WERI-Rb-1 (cell line): ENCODE measurements at regions not wholly inside any gene's neighbourhood (a gene's known extent, or its start where the extent isn't known, plus 50 kb on each side); places are given as distances from the start of the nearest gene placed in this dataset.
"Not testable (repeated sequence)": the region's sequence is repeated elsewhere in the genome, so short reads cannot be mapped to it uniquely, and the experiment has no call there.

Source experiments
- DNase-seq: peaks from one replicate; pipeline ENCODE4 v3.0.0-alpha.2; 2020
- H3K27ac ChIP-seq: fragments of 250-450 bp; sonication (Bioruptor Pico); 2 replicates; pipeline ENCODE4 v1.5.1; 2020; ENCODE audit warnings: mild to moderate bottlenecking, moderate library complexity
- H3K27me3 ChIP-seq: fragments of 250-450 bp; sonication (Bioruptor Pico); 2 replicates; pipeline ENCODE4 v1.5.1; 2021; ENCODE audit warnings: mild to moderate bottlenecking, low read depth, moderate library complexity; ENCODE audit not compliant: insufficient read depth, severe bottlenecking
- H3K36me3 ChIP-seq: fragments of 250-450 bp; sonication (Bioruptor Pico); 2 replicates; pipeline ENCODE4 v1.5.1; 2020; ENCODE audit warnings: mild to moderate bottlenecking, moderate library complexity
- H3K4me3 ChIP-seq: 2 replicates; pipeline ENCODE4 v1.5.1; 2011; ENCODE audit warnings: low read depth, mild to moderate bottlenecking, control low read depth, low read length
- H3K9me3 ChIP-seq: fragments of 250-450 bp; sonication (Bioruptor Pico); 2 replicates; pipeline ENCODE4 v1.5.1; 2021; ENCODE audit warnings: mild to moderate bottlenecking, moderate library complexity; ENCODE audit not compliant: severe bottlenecking
- CTCF ChIP-seq: IDR thresholded peaks from 2 replicates; pipeline ENCODE4 v1.5.1; 2011; ENCODE audit warnings: low read depth, mild to moderate bottlenecking, control low read depth, inconsistent platforms, low read length

- Histone ChIP-seq H3K27ac (no peak overlapping the region), H3K27me3 (peaks cover 17% of the 10 kb centered on the region)
- no peak for DNase-seq
Observed at GRCh38 chrX:64782923-64783322, 193.3 kb downstream of the ZC4H2 start.

GRCh38 chrX:64758047-64758446 is 218.2 kb downstream of the ZC4H2 start:
- H3K4me3 ChIP-seq = no peak overlapping the region
- DNase-seq = no peak
- TF ChIP-seq CTCF = no peak
- H3K36me3 ChIP-seq = no peaks in the 10 kb centered on the region
- H3K9me3 ChIP-seq = no peaks in the 10 kb centered on the region
- H3K27ac ChIP-seq = no peak overlapping the region
- peaks cover under 1% of the 10 kb centered on the region for H3K27me3 ChIP-seq

More at GRCh38 chrX:64782923-64783322, 193.3 kb downstream of the ZC4H2 start:
- Histone ChIP-seq H3K4me3 (no peak overlapping the region), H3K9me3 (no peaks in the 10 kb centered on the region), H3K36me3 (no peaks in the 10 kb centered on the region)
- TF ChIP-seq CTCF = no peak

GRCh38 chrX:64739792-64740378 is 236.4 kb downstream of the ZC4H2 start:
- no peaks in the 10 kb centered on the region for H3K9me3 ChIP-seq
- no peak for DNase-seq
- no peak overlapping the region for H3K4me3 ChIP-seq
- H3K27ac ChIP-seq = no peak overlapping the region
- TF ChIP-seq CTCF = no peak
- H3K36me3 ChIP-seq = no peaks in the 10 kb centered on the region
- peaks cover 5% of the 10 kb centered on the region for H3K27me3 ChIP-seq

GRCh38 chrX:64698317-64698716 is 277.9 kb downstream of the ZC4H2 start:
- DNase-seq = no peak
- no peaks in the 10 kb centered on the region for H3K9me3 ChIP-seq
- H3K36me3 ChIP-seq = no peaks in the 10 kb centered on the region
- no peak overlapping the region for H3K4me3 ChIP-seq
- TF ChIP-seq CTCF = no peak
- H3K27me3 ChIP-seq = peaks cover 9% of the 10 kb centered on the region
- H3K27ac ChIP-seq = no peak overlapping the region

GRCh38 chrX:64695372-64695771 is 280.9 kb downstream of the ZC4H2 start:
- not testable (repeated sequence) for H3K27ac ChIP-seq, H3K4me3 ChIP-seq, H3K27me3 ChIP-seq, H3K36me3 ChIP-seq, DNase-seq, H3K9me3 ChIP-seq

- TF ChIP-seq CTCF = no peak
- H3K4me3 ChIP-seq = no peak overlapping the region
- no peak overlapping the region for H3K27ac ChIP-seq
- no peaks in the 10 kb centered on the region for H3K36me3 ChIP-seq
- H3K9me3 ChIP-seq = no peaks in the 10 kb centered on the region
- peaks cover 12% of the 10 kb centered on the region for H3K27me3 ChIP-seq
- no peak for DNase-seq
Observed at GRCh38 chrX:64662876-64663275, 267.6 kb upstream of the MTMR8 start.

GRCh38 chrX:64657229-64657628 is 262.0 kb upstream of the MTMR8 start:
- H3K27me3 ChIP-seq = peaks cover 13% of the 10 kb centered on the region
- not testable (repeated sequence) for H3K4me3 ChIP-seq, H3K27ac ChIP-seq, DNase-seq, H3K36me3 ChIP-seq, H3K9me3 ChIP-seq
